HG02610 (cell line): ENCODE measurements at regions not wholly inside any gene's neighbourhood (a gene's known extent, or its start where the extent isn't known, plus 50 kb on each side); places are given as distances from the start of the nearest gene placed in this dataset.

Experiments
- ATAC-seq: cut with Tn5 transposase; IDR thresholded peaks from one replicate; pipeline ENCODE4 v1.9.1; 2021; ENCODE audit warnings: mild to moderate bottlenecking, moderate library complexity; ENCODE audit not compliant: unreplicated experiment

DNA sequence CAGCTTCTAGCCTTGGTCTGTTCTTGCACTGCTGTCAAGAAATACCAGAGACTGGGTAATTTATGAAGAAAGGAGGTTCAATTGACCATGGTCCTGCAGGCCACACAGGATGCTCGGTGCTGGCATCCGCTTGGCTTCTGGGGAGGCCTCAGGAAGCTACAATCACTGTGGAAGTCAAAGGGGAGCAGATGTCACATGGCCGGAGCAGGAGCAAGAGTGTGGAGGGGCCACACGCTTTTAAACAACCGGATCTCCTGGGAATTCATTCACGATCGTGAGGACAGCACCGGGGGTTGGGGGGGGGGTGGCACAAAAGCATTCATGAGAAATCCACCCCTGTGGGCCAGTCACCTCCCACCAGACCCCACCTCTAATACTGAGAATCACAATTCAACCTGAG is 850.4 kb upstream of the SALL3 start:
- no peak for ATAC-seq

DNA sequence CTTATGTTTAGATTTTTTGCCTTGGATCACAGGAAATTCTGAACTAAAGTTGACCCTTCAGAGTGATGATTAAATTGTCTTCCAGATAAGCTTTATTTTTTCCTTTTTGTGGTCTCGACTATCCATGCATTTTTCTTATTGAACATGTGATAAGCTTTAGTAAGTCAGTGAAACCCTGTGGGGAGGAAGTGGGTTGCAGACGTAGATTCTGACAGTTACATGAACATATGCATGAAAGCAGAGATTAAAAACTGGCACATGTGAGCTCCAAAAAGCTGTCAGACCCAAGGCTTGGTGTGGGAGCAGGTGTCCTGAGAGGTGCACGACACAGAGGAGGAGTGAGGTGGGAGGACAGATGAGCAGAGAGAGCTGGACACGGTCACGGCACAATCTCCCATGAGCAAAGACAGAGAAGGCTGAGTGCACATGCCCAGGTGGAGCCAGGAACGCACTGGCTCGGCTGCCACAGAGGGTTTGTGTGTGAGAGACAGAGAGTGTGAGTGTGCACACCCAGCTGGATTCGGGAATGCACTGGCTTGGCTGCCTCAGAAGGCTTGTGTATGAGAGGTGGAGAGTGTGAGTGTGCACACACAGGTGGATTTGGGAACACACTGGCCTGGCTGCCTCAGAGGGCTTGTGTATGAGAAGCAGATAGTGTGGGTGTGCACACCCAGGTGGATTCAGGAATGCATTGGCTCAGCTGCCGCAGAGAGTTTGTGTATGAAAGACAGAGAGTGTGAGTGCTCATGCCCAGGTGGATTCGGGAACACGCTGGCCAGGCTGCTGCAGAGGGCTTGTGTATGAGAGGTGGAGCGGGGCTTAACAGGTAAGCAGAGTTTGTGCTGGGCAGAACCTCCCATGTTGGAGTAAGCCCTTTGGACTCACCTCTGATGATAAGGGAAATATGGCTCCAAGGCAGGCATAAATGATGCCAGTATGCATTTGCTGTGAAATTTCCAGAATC is 849.1 kb upstream of the SALL3 start:
- ATAC-seq = no peak

DNA sequence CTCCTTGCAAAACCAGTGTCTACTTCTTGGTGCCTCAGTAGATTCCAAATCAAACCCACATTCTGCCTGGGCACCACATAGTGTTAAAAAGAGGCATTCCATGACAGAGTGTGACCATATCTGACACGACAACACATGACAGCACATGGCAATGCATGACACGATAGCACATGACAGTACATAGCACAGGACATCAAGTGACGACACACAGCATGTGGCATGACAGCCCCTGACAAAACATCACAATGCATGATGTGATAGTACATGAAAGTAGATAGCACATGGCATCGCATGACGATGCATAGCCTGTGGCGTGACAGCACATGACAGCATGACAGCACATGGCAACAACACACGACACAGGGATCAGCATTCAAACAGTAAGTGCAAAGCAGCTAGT is 845.9 kb upstream of the SALL3 start:
- ATAC-seq = no peak

DNA sequence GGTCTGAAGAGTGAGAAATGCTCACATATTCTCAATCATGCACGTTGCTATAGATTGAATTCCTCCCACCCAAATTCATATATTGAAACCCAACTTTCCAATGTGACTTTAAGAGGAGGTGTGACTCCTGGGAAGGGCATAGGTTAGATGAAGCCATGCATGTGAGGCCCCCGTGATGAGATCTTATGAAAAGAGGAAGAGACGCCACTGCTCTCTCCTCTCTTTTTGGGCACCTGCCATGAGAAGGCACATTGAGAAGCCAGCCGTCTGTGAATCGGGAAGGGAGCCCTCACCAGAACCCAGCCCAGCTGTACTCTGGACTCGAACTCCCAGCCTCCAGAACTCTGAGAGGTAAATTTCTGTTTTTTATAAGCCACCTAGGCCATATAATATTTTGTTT is 842.6 kb upstream of the SALL3 start:
- ATAC-seq = no peak

DNA sequence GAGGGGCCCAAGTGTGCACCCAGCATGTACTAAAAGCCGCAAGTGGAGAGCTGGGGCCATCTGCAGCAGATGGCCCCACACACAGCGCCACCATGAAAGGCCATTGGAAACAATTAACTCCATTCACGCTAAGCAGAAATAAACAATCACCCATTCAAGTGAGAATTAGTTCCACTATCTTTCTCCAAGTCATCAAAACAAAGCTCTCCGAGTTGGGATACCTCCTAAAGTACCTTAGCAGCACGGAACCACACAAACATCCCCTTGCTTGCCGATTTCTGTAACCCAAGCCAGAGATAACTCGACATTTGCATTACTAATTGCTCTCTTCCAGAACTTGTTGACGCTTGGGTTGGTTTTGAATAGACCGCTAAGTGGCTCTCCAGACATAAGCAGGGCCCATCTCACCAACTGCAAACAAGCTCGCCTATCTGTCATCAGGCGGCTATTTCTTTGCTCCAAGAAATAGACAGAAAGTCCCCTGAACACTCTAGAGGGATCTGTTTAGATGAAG is 840.6 kb upstream of the SALL3 start:
- ATAC-seq = no peak

DNA sequence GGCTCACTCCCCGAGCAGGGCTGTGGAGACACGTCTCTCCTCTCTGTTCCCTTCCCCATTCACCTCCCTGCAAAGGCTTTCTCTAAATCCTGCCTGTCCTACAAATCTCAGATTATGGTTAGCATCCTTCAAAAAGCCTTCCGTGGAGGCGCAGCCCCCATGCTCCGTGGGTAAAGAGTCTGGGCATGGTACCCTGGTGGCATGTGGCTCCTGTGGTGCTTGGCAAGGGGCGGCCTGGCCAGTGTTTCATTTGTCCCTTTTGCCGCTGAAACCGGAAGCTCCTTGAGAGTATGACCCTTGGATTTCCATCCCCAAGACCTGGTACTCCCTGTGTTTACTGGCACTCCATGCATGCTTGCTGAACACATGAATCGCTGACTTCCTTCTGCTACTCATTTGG is 839.3 kb upstream of the SALL3 start:
- no peak for ATAC-seq

DNA sequence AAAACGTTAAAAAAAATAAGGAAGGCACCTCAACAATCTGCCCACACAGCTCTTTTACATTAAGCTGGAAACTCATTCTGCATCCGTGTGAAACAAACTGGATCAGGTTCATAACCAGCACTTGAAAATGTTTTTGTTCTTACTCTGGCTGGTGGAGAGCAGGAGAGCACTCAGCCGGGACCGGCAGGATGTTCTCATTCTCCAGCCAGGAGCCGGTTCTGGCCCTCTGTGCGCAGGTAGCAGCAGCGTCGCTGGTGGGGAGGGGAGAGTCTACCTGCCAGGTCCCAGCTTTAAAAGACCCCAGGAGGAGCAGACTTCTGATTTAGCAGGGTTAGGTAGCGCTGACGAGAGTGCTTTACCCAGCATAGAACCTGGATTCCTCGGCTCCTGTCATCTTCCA is 834.9 kb upstream of the SALL3 start:
- ATAC-seq = no peak

DNA sequence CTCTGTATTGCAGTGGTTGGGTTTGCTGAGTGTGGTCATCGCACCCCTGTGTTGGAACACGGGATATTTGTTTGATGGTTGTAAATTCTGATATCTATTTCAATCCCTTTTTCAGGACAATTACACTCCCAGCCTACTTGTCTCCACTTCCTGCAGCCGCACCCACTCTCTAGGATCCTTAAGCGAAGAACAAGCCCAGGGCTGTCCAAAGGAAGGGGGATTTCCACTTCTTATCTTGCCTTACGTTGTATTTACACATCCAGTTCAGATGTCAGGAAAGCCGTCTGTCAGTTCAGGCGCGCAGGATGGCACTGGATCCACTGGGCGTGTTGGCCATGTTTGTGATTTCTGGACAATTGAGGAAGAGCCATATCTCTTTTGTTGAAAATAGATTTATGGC is 834.5 kb upstream of the SALL3 start:
- ATAC-seq = no peak

DNA sequence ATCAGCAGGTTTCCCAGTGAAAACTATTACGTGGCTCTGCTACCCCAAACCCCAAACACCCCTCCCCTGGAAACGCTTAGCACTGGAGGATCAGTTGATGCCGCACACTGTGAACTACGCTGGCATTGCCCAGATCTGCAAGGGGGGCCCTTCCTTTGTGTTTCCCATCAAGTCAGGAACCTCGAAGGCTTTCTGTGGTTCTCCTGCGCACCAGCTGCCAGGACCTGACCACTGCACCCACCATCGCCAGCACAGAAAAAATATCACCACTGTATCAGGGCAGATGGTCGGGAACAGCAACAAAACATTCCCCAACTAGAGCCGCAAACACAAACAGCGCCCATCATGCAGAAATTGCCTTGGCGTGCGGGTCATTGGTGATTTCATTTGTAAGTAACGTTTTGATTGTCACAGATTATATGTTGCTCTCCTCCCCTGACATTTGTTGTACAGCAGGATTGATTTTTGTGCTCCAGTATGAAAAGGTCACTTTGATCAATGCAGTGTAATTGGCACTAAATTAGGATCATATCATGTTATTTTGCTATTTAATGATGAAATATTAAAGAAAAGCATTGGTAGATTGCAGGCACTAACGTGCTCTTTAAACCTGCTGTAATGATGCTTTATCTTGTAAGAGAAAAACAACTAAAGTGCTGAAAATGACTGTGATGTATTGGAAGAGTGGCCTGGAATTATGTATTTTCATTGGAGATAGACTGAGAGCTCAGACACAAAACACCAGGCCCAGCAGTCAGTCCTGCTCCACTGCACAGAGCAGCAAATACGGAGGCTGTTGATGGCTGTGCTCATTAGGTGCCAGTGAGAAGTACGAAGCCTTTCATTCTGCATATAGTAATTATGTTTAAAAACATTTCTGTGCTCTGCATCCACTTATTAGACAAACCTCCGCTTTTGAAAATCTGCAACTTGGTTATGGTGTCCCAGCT is 833.2 kb upstream of the SALL3 start:
- no peak for ATAC-seq

DNA sequence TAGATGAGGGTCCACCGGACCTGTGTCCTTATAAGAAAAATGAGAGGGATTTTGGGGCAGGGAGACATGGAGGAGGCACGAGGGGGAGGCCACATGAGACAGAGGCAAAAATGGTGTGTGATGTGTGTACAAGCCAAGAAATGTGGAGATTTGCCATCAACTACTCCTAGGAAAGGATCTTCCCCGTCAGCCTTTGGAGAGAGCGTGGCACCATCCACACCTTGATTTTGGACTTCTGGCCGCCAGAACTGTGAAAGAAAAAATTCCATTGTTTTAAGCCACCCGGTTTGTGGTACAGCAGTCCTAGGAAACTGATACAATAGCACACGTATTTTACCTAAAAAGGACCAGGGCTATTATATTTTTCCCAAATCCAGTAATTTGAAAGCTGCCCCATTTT is 829.0 kb upstream of the SALL3 start:
- ATAC-seq = no peak

DNA sequence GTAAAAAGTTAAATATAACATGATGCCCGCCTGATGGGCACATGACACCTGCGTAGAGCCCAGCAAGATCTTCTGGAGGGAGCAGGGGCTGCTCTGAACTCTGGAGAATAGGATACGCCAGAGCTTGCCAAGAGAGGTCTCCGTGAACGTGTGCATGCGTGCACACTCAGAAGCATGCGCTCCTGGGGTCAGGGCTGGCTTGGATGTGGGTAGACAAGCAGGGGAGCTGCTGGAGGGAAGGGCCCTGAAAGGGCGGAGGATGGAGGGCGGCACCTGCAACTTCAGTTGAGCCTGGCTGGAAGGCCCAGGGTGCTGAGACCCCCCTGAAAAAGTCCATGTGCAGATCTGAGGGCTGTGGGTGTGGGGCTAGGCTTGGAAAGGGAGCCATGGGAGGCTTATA is 828.4 kb upstream of the SALL3 start:
- no peak for ATAC-seq

DNA sequence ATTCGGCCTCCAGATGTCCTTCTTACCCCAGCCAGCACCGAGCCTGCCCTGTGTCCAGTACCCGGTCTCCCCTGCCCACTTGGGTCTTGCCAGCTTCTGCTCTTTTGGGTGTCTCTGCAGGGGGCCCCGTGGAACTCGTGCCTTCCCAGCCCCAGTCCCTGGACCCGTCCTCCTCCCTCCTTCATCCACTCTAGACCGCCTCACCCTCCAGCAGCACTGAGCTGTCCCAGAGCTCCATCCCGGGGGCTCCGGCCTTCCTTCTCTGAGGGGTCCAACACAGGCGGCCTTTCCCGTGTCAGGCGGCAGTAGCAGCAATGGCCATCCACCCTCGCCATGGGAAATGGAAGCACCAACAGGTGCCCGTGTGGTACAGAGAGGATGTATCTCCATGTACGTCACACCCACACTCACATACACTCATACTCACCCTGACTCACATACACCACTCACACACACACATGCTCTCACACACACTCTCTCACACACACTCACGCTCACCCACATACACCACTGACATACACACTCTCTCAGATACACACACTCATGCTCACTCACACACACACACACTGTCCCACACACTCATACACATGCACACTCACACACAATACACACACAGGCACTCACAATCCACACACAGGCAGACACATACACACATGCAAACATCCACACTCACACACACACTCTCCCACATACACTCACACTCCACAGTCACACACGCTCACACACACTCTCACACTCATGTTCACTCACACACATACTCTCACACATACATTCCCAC is 827.5 kb upstream of the SALL3 start:
- ATAC-seq = no peak

DNA sequence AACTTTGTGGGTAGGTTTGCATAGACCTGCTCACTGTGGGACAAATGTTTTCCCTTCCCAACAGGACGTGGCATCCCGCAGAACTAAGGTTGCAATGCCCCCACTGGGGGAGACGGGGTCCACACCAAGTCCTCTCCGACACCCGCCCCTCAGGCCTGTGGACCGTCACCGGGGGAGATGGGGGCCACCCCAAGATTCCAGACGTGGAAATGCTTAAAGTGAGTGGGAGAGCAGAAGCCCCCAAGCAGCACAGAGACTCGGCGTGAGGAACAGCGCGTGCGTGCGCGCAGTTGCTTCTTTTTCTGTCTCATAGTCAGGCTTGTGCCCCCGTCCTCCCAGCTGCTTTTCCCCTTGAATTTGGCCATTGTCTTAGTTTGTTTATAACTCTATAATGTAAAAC is 826.3 kb upstream of the SALL3 start:
- ATAC-seq = no peak

DNA sequence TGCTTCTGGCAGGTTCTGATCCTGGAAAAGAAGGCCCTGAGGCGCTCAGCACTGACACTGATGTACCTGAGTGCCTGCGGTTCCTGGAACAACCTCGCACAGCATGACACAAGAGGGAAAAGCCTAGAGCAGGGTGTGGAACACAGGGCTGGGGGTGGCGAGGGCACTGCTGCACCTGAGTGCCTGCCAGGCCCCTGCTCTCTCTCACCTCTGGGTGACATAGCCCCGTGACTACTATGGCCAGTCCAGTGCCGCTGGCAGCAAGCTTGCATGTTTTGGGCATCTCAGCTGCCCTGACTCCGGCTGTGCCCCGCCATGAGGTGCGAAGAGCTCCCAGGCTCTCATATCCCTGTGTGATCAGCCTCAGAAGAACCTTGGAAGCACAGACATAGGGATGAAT is 825.2 kb upstream of the SALL3 start:
- ATAC-seq = no peak

DNA sequence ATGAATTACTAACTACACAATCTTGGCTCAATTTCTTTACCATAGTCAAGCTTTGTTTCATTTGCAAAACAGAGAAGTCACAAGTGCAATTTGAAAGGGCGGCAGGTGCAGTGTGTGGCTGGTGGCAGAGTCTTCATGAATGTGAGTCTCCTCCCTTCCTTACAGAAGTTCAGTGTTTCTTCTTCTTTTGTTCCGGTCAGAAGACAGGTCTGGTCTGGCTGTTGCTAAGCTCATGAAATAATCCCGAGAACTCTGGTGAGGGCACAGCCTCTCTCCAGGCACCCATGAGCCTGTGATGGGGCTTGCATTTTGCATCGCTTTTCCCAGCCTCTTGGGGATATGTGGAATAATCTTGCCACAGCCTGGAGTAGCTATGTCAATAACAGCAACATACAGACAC is 824.8 kb upstream of the SALL3 start:
- ATAC-seq = no peak

DNA sequence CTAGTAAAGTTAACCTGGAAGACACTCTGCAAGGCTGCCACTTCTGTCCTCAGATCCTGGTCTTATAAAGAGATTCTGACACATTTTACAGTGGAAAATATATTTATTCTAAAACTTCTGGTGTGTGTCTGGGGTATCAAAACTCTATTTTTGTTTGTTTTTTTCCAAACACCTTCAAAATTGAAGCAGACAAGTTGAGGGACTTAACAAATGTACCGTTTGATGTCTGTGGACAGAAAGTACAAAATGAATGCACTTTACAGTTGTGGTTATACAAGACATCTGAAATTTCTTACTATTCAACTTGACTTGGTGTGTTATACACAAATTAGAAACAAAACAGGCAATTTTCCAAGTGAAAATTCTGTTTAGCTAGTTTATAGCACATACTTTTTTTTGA is 823.2 kb upstream of the SALL3 start:
- ATAC-seq = no peak

DNA sequence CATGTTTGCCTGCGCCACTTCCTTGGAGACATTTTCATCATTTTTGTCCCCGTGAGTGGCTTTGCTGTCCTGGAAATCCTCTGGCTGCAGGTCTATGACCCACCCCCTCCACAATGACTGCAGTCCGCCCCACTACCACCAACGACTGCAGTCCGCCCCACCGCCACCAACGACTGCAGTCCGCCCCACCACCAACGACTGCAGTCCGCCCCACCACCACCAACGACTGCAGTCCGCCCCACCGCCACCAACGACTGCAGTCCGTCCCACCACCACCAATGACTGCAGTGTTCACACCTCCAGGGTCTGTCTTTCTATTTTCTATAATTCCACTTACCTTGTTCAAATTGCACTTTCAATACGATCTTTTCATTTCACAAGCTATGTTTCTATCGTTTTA is 820.7 kb upstream of the SALL3 start:
- ATAC-seq = no peak

DNA sequence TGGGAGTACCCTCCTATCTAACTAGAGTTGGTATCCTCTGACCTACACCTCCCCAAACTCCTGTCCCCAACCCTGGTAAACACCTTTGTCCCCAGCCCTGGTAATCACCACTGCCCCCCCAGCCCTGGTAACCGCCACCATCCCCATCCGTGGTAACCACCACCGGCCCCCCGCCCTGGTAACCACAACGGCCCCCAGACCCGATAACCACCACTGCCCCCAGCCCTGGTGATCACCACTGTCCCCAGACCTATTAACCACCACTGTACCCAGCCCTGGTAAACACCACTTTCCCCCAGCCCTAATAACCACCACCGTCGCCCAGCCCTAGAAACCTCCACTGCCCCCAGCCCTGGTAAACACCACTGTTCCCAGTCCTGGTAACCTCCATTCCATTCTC is 820.2 kb upstream of the SALL3 start:
- no peak for ATAC-seq

DNA sequence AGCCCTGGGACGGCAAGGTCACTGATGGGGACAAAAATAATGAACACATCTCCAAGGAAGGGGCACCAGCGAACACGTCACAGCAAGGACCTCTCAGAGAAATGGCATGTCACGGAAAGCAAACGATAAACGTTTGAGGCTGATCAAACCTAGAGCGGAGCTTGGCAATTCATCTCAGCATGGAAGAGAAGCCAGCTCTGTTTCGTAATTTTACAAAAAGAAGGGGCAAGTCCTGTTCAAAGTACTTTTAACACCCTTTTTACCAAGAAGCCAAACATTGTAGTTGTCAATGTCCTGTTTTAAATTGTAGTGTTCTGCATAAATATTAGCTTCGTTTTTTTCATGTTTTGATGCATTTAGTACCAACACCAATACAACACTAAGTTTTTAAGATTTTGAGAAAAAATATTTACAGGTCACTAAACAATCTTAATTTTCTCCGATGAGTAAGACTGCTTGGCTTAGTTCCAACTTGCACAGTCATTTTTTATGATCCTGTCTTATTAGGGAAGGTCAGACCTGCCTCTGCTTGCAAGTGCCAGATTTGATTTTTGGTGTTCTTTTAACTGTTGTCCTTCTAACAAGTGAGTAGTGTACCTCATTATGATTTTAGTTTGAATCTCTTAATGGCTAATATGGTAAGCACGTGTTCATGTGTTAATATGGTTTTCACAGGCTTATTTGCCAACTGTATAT is 818.5 kb upstream of the SALL3 start:
- no peak for ATAC-seq

DNA sequence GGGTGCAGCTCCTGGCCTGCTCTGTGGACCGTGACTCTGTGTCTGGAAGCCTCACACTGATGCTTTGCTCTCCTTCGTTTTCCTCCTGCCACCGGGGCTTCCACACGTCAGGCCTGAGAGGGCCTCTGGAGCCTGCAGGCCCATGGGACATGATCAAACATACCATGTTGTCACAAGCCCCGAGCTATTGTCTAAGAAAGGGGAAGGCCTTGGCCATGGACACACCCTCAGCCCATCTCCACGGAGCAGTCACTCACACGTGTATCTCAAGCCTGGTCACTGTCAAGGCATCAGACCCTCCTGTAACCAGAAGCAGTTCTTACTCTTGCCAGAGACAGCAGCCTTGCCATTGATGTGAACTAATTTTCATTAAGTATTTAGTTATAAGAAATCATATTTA is 814.1 kb upstream of the SALL3 start:
- ATAC-seq = no peak
